ENCODE measurements at regions not wholly inside any gene's neighbourhood (a gene's known extent, or its start where the extent isn't known, plus 50 kb on each side); places are given as distances from the start of the nearest gene placed in this dataset.

GRCh38 chr13:67505376-67505775, 275.2 kb upstream of the PCDH9 start (continued):
- TF ChIP-seq CUX1 (CRISPR knock-in tag; IDR thresholded peaks at IDR 0.05) (no peak), ZNF507 (tag; conservative IDR thresholded peaks at IDR 0.05) (no peak), GTF2E2 (tag; IDR thresholded peaks at IDR 0.05) (no peak), CHD2 (IDR thresholded peaks at IDR 0.05; ENCODE audit: low read depth, low read length) (no peak), ZNF57 (CRISPR knock-in tag; IDR thresholded peaks at IDR 0.05) (no peak), ZNF766 (CRISPR knock-in tag; conservative IDR thresholded peaks at IDR 0.05) (no peak), BRD4 (IDR thresholded peaks at IDR 0.05) (no peak), NR2C1 (IDR thresholded peaks at IDR 0.05) (no peak), NR2C1 (tag; IDR thresholded peaks at IDR 0.05) (no peak), PTBP1 (IDR thresholded peaks at IDR 0.05; ENCODE audit: low read depth, low read length) (no peak)
- TF ChIP-seq, protein P1, sequence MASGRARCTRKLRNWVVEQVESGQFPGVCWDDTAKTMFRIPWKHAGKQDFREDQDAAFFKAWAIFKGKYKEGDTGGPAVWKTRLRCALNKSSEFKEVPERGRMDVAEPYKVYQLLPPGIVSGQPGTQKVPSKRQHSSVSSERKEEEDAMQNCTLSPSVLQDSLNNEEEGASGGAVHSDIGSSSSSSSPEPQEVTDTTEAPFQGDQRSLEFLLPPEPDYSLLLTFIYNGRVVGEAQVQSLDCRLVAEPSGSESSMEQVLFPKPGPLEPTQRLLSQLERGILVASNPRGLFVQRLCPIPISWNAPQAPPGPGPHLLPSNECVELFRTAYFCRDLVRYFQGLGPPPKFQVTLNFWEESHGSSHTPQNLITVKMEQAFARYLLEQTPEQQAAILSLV (tag; IDR thresholded peaks at IDR 0.05), result no peak

All from K562 (cell line).